ENCODE measurements at regions not wholly inside any gene's neighbourhood (a gene's known extent, or its start where the extent isn't known, plus 50 kb on each side); places are given as distances from the start of the nearest gene placed in this dataset.

DNA sequence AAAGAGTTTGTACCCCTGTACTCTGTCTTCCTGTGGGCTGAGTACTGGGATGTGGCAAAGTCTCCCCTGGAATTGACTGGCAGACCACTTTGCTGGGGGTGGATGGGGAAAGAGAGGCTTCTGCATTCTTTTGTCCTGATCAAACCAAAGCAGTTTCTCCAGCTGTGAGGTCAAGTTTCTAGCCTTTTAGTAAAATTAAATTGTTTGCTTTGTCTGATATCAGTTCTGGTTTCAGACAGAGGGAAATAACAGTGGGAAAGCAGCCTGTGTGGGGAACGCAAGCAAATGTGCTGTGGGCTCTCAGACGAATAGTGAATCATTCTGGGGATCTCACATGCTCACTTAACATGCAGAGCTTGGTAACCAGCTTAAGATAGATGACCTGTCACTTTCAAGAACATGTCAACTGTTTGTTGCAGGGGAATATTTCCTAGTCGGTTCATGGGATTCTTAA is 151.6 kb downstream of the FAT3 start:
- Histone ChIP-seq H3K4me3 (ENCODE audit: low read depth, low read length) (no peak overlapping the region), H3K27me3 (replicated peaks) (no peaks in the 10 kb centered on the region), H3K36me3 (replicated peaks) (no peaks in the 10 kb centered on the region), H3K27ac (peak overlapping the region; percentile 81)
- TF ChIP-seq, protein P1, sequence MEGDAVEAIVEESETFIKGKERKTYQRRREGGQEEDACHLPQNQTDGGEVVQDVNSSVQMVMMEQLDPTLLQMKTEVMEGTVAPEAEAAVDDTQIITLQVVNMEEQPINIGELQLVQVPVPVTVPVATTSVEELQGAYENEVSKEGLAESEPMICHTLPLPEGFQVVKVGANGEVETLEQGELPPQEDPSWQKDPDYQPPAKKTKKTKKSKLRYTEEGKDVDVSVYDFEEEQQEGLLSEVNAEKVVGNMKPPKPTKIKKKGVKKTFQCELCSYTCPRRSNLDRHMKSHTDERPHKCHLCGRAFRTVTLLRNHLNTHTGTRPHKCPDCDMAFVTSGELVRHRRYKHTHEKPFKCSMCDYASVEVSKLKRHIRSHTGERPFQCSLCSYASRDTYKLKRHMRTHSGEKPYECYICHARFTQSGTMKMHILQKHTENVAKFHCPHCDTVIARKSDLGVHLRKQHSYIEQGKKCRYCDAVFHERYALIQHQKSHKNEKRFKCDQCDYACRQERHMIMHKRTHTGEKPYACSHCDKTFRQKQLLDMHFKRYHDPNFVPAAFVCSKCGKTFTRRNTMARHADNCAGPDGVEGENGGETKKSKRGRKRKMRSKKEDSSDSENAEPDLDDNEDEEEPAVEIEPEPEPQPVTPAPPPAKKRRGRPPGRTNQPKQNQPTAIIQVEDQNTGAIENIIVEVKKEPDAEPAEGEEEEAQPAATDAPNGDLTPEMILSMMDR (IDR thresholded peaks at IDR 0.05; ENCODE audit: low read depth, low read length, missing control alignments): no peak
- DNase-seq: peak; percentile 94
- in situ Hi-C loops (cut with HindIII; ENCODE audit: low pct_ligation_motif_present, low sequenced_read_pairs): no loop called here

DNA sequence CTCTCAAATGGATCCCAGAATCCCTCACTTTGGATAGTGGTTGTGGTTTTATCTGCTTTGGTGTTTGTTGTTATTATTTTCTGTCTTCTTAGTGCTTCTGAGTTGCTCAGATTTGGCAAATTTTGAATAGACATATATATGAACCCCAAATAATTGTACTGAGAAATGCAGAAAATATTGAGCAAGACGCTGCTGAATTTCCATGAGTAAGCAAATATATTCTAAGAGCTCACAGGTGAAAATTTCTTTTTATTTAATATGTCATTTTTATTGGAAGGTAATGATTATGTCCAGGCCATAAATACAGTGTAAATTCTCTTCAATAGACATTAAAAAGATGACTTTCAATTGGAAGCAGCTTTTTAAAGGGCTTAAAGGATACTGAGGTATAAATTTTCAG is 152.1 kb downstream of the FAT3 start:
- in situ Hi-C loops (cut with HindIII; ENCODE audit: low pct_ligation_motif_present, low sequenced_read_pairs): no loop called here
- Histone ChIP-seq H3K36me3 (replicated peaks) (no peaks in the 10 kb centered on the region), H3K27me3 (replicated peaks) (no peaks in the 10 kb centered on the region), H3K27ac (peak overlapping the region; percentile 81), H3K4me3 (ENCODE audit: low read depth, low read length) (no peak overlapping the region)
- TF ChIP-seq, protein P1 (IDR thresholded peaks at IDR 0.05; ENCODE audit: low read depth, low read length, missing control alignments): no peak
- DNase-seq: no peak

DNA sequence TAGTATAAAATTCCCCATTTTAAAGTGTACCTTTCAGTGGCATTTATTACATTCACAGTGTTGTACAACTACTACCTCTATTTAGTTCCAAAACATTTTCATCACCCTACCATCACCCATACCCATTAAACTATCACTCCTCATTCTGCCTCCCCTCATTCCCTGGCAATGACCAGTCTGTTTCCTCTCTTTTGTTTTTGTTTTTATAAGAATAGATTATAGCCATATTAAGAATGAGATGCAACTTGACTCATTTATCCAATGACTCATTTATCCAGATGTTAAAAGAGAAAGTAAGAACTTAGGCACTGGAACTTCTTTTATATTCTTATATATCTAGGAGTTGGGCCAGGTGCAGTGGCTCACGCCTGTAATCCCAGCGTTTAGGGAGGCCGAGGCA is 156.3 kb downstream of the FAT3 start:
- in situ Hi-C loops (cut with HindIII; ENCODE audit: low pct_ligation_motif_present, low sequenced_read_pairs): no loop called here
- Histone ChIP-seq H3K27ac (peak overlapping the region; percentile 78), H3K4me3 (ENCODE audit: low read depth, low read length) (no peak overlapping the region), H3K27me3 (replicated peaks) (no peaks in the 10 kb centered on the region), H3K36me3 (replicated peaks) (no peaks in the 10 kb centered on the region)
- DNase-seq: peak; percentile 61
- TF ChIP-seq, protein P1 (IDR thresholded peaks at IDR 0.05; ENCODE audit: low read depth, low read length, missing control alignments): no peak

DNA sequence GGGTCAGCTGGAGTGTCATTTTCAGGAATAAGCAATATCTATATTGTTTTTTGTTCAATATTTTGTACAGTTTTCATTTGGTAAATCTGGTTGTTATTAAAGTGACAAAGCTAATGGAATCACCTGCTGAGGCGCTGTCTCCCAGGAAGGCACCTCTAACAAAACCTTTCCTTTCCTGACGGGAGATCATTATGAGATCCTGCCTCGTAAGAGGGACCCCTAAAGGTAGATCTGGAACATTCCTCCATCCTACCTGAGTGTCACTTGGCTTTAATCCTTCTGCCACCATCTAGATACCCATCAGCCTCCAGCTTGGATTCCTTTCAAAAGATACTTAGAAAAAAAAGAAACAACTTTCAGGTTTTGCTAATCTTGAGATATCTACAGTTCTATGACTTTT is 157.7 kb downstream of the FAT3 start:
- Histone ChIP-seq H3K36me3 (replicated peaks) (no peaks in the 10 kb centered on the region), H3K27me3 (replicated peaks) (no peaks in the 10 kb centered on the region), H3K4me3 (ENCODE audit: low read depth, low read length) (no peak overlapping the region), H3K27ac (no peak overlapping the region)
- DNase-seq: no peak
- TF ChIP-seq, protein P1 (IDR thresholded peaks at IDR 0.05; ENCODE audit: low read depth, low read length, missing control alignments): no peak
- in situ Hi-C loops (cut with HindIII; ENCODE audit: low pct_ligation_motif_present, low sequenced_read_pairs): no loop called here

DNA sequence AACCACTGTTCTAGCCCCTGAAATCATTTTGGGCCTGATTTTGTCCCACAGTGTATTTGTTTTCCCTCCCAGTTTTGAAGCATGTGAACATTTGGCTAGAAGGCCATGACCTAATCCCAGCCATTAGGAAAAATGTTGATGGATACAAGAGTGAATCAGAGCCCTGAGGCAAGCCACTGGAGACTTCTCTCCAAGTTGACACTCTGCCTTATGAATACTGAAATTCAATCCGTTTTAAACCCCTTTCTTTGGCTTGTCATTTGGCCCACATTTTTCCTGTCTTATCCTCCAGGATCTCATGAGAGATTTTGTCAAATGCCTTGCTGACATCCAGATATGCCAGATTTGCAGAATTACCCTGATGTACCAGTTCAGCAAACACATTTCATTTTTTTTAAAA is 158.8 kb downstream of the FAT3 start:
- DNase-seq: peak; percentile 59
- H3K36me3 ChIP-seq (replicated peaks): no peaks in the 10 kb centered on the region
- peak overlapping the region; percentile 82 for H3K27ac ChIP-seq
- no peak overlapping the region for H3K4me3 ChIP-seq (ENCODE audit: low read depth, low read length)
- H3K27me3 ChIP-seq (replicated peaks): no peaks in the 10 kb centered on the region
- in situ Hi-C loops (cut with HindIII; ENCODE audit: low pct_ligation_motif_present, low sequenced_read_pairs): no loop called here
- TF ChIP-seq, protein P1 (IDR thresholded peaks at IDR 0.05; ENCODE audit: low read depth, low read length, missing control alignments): no peak

DNA sequence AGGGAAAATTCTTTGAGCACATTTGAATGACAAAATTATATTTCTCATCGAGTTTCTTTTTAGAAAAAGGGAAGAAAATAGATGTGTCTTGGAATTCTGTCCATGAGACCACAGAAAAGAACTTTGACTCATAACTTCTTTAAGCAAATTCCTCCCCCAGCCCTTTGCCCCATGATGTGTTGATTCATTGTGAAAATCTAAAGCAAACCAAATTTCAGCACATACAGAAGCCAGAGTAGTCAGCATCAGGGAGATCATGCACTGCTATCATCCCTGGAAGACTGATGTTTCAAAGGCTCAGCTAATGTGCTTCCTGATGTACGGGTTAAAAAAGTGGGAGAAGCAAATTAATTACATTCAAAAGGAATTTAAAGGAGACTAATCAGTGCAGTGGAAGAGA is 159.7 kb downstream of the FAT3 start:
- TF ChIP-seq, protein P1 (IDR thresholded peaks at IDR 0.05; ENCODE audit: low read depth, low read length, missing control alignments): no peak
- in situ Hi-C loops (cut with HindIII; ENCODE audit: low pct_ligation_motif_present, low sequenced_read_pairs): no loop called here
- Histone ChIP-seq H3K36me3 (replicated peaks) (no peaks in the 10 kb centered on the region), H3K27ac (peak overlapping the region; percentile 82), H3K27me3 (replicated peaks) (no peaks in the 10 kb centered on the region), H3K4me3 (ENCODE audit: low read depth, low read length) (no peak overlapping the region)
- DNase-seq: peak; percentile 81

Measured in brain microvascular endothelial cell (primary cell).